ENCODE measurements at regions not wholly inside any gene's neighbourhood (a gene's known extent, or its start where the extent isn't known, plus 50 kb on each side); places are given as distances from the start of the nearest gene placed in this dataset.
A peak's percentile ranks its signal among the peaks of the same experiment; 100 is the strongest.
"Not testable (repeated sequence)": the region's sequence is repeated elsewhere in the genome, so short reads cannot be mapped to it uniquely, and the experiment has no call there.

DNA sequence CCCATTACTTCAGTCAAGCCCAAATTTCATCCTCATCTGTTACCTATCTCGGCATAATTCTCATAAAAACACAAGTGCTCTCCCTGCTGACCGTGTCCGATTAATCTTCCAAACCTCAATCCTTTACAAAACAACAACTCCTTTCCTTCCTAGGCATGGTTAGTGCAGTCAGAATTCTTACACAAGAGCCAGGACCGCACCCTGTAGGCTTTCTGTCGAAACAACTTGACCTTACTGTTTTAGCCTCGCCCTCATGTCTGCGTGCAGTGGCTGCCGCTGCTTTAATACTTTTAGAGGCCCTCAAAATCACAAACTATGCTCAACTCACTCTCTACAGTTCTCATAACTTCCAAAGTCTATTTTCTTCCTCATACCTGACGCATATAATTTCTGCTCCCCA, 214.3 kb downstream of the RHOU start:
- not testable (repeated sequence) for H3K27ac ChIP-seq, H3K4me3 ChIP-seq

DNA sequence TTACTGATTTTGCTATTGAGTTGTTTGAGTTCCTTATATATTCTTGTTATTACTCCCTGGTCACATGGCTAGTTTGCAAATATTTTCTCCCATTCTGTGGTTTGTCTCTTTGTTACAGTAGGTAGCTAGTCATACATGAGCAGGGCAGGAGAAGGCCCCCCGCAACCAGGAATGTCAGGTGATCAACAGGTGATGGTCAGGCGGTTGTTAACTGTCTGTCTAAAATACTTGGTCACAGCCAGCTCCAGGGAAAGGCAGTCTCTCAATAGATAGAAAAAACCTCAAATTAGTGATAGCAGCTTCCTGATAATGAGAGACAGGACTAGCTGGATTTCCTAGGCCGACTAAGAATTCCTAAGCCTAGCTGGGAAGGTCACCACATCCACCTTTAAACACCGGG, 217.9 kb downstream of the RHOU start:
- Histone ChIP-seq H3K4me3 (no peak overlapping the region), H3K27ac (no peak overlapping the region)

DNA sequence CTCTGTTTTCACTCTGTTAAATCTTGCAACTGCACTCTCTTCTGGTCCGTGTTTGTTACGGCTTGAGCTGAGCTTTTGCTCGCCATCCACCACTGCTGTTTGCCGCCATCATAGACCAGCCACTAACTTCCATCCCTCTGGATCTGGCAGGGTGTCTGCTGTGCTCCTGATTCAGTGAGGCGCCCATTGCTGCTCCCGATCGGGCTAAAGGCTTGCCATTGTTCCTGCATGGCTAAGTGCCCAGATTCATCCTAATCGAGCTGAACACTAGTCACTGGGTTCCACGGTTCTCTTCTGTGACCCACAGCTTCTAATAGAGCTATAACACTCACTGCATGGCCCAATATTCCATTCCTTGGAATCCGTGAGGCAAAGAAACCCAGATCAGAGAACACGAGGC, 218.5 kb downstream of the RHOU start:
- not testable (repeated sequence) for H3K4me3 ChIP-seq, H3K27ac ChIP-seq

DNA sequence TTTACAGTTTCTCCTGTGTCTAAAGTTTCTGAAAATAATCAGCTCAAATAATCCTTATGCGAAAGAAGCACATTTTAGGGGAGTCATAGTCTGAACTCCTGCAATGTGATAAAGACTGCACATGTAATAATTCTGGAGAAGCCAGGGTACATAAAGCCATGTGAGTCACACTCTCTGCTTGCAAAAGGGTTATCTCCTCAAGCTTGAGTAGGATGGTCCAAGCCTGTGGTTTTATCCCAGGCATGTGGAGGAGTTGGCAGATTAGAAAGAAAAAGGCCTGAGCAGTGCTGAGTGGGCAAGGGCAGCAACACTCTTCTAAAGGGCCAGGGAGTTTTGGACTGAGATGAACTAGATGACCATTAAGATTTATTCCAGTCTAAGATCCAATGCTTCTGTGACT, 220.4 kb downstream of the RHOU start:
- Histone ChIP-seq H3K4me3 (no peak overlapping the region), H3K27ac (no peak overlapping the region)

DNA sequence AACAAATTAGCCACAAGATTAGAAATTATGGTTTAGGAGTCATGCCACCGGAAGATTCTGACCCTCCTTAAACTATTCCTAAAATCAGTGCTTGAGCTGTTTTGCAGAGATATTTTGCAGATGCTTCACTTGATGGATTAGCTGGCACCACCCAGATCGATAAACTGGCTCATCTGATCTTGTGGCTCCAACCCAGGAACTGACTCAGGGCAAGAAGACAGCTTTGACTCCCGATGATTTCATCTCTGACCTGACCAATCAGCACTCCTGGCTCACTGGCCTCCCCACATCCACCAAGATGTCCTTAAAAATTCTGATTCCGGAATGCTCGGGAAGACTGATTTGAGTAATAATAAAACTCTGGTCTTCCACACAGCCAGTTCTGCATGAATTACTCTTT, 221.6 kb downstream of the RHOU start:
- no peak overlapping the region for H3K4me3 ChIP-seq
- no peak overlapping the region for H3K27ac ChIP-seq

DNA sequence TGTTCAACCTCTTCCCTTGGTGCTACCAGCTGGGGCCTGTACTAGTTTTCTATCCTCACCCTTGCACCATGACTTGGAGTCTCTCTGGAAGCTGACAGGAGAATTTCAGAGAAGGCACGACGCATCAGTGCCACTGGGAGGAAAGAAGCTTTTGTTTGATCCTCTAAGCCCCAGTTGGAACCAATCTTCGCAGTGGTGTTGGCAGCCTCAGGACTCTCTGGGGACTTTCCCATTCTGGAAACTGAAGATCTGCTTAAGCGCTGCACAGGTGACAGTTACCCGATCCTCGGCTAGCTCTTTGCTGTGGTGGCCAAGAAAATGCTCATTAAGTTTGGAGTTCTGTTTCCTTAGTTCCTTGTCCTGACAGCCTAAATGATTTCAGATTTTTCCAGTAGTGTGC, 222.3 kb downstream of the RHOU start:
- Histone ChIP-seq H3K4me3 (no peak overlapping the region), H3K27ac (no peak overlapping the region)

DNA sequence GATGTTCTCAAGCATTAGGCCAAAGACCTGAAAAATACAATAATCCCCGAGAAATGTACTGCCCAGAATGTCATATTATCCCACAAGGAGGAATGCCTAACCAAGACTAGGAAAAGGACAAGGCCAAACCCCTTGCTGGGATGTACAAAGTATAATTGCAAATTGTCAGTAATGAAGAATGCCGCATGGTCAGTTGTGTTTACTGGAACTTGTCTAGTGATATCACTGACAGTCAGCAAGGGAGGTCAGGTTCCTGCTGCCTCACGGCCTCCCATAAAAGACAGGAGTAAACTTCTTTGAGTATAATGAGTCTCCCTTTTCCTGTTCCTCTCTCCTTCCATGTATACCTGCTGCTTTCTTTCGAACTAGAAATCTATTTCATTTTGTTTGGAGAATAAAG, 222.8 kb downstream of the RHOU start:
- H3K4me3 ChIP-seq, result no peak overlapping the region
- H3K27ac ChIP-seq, result no peak overlapping the region

DNA sequence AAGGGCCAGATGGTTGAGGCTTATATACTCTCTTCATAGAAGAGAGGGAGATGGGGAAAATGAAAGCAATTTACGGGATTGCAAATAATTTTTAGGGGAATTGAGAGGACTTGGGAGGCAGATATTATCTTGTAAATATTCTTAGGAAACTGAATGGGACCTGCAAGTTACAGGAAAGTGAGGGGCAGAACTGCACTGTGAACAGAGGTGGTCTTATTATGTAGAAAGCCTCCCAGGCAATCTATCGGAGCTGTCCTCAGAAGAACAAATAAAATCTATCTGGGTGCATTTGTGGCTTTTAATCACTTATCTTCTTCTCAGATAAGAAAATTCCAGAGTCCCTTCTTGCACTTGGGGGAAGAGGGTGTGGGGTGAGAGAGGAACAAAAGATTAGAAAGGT, 223.5 kb downstream of the RHOU start:
- Histone ChIP-seq H3K4me3 (no peak overlapping the region), H3K27ac (no peak overlapping the region)

DNA sequence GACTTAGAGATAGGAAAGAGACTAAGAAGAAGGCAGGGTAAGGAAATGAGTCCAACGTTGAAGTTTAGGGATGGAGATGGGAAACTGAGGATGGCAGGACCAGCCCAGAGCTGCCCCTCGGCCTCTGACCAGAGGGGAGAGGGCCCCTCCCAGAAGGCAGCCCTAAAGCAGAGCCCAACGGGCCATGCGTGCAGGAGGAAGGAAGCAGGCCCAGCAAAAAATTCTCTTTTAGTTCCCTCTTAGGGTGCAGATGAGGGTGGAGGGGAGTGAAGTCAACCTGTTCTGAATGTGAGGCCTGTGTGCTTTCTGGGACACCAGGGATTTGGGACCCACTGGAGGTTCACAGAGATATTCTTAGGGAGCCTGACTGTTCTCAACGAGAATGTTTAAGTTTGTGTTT, 225.4 kb downstream of the RHOU start:
- Histone ChIP-seq H3K27ac (no peak overlapping the region), H3K4me3 (no peak overlapping the region)

DNA sequence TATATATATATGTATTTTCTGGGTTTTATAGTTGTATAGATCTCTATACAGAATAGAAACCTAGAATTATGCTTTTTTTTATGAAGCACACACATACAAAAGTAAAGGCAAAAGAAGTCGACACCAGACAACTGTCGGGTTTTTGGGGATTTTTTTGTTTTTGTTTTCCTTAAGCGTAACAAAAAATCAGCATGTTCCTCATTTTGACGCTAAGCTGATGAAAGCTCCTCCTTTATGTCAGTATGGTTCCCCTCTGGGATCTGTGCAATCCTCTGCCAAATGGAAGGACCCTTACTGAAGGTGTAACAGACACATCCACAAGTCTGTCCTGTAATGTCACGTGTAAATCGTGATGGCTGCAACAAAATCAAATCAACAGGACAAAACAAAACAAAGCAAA, 226.2 kb downstream of the RHOU start:
- Histone ChIP-seq H3K4me3 (no peak overlapping the region), H3K27ac (no peak overlapping the region)

DNA sequence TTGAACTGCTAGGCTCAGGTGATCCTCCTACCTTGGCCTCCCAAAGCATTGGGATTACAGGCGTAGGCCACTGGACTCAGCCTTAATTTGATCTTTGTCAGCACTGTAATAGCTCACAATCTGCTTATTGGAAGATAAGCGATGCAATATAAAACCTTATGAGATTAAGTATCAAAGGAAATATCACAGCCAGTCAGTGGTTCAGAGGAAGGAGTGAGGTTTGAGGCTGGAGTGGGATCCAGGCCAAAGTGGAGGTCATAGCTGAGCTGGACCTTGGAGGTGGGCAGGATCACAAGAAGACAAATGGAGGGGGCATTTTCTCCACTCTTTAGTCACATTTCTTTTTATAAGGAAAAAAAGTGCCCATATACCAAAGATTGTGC, 228.5 kb downstream of the RHOU start:
- Histone ChIP-seq H3K4me3 (no peak overlapping the region), H3K27ac (no peak overlapping the region)

DNA sequence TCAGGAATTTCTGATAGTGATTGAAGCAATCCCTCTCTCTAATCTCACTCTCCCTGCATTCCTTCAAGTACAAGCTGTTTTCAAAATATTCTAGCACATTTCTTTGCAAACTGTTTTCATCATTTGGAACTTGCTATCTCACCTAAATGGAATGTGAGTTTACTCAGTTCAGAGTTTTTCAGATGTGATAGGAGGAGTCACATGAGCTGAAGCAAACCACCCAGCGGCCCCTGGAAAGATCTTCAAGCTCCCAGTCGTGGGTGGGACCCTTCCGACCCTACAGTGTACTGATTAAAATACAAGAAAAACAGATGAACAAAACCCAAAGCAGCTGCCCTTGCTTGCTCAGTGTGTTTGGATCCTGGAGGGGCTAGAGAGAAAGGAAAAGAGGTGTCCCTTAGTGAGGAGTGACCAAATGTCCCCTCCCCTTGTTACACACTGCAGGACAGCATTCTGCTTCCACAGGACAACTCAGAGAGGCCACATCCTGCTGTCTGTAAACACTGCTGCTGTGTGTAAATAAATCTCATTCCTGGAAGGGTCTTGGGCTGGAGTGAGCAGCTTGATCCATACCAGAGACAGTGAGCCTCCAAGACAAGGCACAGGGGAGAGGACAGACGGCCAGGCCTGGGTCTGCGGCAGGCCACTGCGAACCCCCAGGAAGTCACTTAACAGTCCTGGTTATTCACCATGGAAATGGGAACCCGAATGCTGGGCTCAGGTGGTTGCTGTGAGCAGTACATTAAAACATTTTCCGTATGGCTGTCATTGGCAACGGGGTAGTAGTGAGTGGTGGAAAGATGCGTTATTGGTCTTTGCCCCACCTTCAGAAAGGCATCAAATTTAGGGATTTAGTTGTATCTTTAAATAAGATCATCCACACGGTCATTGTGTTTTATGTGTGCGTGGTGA, 229.2 kb downstream of the RHOU start:
- peak overlapping the region in 2 of 21 experiments; percentile 15 to 43 for H3K27ac ChIP-seq
- H3K4me3 ChIP-seq, result no peak overlapping the region

DNA sequence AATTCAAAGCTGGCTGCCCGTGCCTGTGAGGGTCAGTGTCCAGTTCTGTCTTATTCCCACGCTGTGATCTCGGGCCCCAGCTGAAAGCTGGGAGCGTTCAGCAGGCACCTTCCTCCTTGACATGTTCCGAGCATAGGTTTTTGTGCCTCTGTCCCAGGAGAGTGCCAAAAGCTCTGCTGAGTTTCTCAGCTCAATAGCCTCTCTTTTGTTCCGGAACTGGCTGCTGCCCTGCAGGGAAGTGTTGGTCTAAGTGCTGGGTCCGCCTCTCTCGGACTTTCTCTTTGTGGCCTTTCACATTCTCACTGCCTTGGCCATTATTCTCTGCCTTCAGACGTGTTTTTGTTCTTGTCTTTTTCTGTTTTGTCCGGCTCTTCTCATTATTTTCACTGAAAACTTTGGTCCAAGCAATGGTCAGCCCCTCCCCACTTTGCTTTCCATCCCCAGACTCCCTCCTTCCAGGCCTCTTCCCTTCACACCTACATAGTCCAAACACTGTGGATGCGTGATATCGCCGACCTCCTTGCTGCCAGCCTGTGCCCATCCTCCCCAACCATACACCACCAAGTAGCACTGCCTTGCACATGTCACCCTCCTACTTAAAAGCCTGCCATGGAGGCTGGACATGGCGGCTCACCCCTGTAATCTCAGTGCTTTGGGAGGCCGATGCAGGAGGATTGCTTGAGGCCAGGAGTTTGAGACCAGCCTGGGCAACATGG, 233.8 kb downstream of the RHOU start:
- Histone ChIP-seq H3K27ac (no peak overlapping the region), H3K4me3 (no peak overlapping the region)

DNA sequence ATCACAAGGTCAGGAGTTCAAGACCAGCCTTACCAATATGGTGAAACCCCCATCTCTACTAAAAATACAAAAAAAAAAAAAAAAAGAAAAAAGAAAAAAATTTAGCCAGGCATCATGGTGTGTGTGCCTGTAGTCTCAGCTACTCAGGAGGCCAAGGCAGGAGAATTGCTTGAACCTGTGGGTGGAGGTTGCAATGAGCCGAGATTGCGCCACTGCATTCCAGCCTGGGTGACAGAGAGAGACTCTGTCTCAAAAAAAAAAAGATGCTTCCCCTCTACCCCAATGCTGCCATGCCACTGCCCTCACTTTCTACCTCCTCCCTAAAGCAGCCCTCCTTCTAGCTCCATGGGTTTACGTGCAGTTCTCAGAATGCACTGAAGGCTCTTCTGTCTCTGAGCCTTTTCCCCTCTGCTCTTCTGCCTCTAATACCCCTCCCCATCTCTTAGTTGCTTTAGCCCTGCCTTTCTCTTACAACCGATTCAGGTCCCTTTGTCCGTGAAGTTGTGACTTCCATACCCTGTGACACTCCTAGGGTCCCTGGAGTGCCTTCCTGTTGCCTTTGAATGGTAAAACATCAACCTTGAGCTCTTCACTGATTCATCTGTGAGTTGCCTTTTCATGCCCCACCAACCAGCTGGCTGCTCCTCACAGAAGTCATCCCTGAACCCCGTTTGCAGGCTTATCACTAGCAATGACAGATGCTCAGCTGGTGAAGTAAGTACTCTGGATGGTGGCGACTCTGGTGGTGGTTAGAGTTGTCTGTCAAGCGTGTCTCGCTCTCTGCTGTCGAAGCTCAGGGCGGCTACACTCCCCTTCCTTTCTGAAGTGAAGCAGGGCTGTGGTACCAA, 234.9 kb downstream of the RHOU start:
- Histone ChIP-seq H3K27ac (no peak overlapping the region), H3K4me3 (no peak overlapping the region)

DNA sequence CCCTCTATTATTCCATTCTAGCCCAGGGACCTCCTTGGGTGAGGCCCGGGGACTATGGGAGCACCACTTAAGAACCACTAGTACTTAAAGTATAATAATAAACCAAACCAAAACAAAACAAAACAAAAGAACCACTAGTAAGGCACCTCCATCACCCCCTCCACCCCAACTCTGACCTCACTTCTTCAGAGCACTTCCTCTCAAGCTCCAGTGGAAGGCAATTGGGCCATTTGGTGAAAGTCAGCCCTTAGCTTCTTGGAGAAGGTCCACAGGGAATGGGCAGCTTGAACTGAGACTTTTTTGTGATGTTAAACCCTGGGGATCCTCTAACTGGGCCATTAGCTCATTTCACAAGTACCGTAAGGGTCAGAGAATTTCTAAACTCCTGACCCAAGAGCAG, 237.3 kb downstream of the RHOU start:
- no peak overlapping the region for H3K4me3 ChIP-seq
- no peak overlapping the region for H3K27ac ChIP-seq

DNA sequence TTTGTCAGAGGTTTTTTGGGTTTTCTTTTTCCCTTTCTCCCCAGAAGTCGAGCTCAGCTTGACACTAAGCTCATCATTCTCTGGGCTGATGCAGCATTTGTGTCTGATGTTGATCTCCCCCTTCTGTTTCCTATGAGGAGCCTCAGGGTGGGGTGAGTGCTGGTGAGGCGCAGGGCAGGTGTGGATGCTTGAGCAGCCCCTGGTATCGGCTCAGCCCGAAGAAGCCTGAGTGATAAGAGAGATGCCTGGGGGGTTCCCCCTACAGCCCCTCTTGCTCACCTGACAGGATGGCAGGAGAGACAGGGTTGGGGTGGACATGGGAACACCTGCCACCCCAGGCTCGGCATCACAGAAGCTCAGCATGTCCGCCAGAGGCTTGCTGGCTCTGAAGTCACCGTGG, 239.0 kb downstream of the RHOU start:
- Histone ChIP-seq H3K4me3 (no peak overlapping the region), H3K27ac (no peak overlapping the region)

DNA sequence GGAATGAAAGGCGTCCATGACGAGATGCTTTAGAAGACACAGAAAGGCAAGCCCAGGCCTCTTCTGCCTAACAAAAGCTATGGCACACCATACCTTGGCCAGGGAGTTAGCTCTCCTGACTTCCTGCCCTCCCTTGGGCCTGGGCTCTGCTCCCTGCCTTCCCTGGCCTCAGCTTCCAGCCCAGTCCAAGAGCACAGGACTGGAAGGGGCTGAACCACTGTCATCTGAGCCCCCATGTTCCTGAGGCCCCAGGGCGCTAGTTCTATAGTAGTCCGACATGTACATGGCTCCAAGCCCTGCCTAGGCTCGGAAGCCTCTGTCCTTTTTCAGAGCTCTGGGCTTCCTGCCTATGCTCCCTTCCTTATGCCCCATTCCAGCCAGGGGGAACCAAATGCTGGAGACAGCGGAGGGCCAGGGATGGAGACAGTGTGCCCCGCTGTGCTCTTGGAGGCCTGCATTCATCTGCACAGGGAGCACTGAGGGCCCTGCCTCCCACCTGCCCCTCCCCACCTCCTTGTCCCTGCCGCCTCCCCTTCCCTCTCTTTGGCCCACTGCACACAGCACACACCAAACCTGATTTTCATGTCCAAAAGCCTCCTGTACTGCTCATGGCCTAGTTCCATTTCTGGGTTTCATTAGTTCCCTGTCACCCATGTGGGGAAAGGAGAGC, 240.1 kb downstream of the RHOU start:
- H3K27ac ChIP-seq, result no peak overlapping the region
- H3K4me3 ChIP-seq, result no peak overlapping the region

DNA sequence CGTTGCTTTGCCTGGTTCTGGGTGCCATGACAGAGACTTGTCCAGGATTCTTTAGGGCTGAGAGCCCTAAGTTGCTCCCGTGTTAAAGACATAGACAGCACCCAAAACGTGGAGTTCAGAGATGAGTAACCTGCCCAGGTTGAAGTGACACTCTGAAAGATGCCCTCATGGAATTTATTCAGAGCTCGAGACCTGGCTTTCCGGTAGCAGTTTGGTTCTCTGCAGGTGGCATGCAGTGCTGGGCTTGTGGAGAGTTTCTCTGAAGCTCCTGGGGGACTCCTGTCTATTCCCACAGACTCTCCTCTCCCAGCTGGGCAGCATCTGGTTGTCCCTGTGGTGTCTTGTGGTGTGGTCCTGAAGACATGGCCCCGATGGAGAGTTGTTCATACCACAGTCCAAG, 241.0 kb downstream of the RHOU start:
- Histone ChIP-seq H3K27ac (no peak overlapping the region), H3K4me3 (no peak overlapping the region)

DNA sequence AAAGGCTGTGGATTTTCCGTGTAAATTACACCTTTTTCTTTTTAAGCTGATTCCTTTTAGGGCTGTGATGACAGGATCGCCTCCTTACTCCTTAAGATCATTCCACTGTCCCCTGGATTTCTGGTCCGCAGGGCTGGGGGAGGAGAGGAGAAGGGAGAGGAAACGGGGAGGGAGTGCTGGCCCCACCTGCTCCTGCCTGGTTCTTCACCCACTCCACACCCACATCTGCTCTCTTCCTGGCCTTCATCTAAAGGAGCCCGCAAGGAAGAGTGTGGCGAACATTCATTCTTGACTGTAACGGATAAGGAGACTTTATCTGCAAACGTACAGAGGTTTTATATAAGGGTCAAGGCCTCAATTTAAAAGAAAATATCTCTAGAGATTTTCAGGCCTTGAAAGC, 242.0 kb downstream of the RHOU start:
- H3K4me3 ChIP-seq, result no peak overlapping the region
- H3K27ac ChIP-seq, result no peak overlapping the region

DNA sequence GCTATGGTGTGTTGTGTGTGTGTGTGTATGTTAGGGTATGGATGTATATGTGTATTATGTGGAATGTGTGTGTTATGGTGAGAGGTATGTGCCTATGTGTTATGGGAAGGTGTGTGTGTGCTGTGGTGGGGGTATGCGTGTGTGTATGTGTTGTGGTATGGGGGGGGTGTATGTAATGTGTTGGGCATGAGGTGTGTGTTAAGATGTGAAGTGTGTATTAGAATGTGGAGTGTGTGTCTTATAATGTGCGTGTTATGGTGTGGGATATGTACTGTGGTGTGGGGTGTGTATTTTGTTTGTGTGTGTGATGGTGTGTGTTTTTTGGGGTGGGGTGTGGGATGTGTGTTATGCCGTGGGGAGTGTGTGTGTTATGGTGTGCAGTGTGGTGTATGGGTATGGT, 242.5 kb downstream of the RHOU start:
- Histone ChIP-seq H3K4me3 (no peak overlapping the region), H3K27ac (no peak overlapping the region)
